ENCODE measurements at regions not wholly inside any gene's neighbourhood (a gene's known extent, or its start where the extent isn't known, plus 50 kb on each side); places are given as distances from the start of the nearest gene placed in this dataset.

DNA sequence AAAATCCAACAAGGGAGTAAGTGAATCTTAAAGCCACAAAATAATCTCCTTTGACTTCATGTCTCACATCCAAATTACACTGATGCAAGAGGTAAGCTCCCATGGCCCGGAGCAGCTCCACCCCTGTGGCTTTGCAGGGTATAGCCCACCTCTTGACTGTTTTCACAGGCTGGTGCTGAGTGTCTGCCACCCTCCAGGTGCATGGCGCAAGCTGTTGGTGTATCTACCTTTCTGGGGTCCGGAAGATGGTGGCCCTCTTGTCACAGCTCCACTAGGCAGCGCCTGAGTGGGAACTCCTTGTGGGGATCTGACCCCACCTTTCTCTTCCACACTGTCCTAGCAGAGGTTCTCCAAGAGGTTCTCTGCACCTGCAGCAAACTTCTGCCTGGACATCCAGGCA is 1051.1 kb upstream of the CDH6 start:
- ATAC-seq (replicated peaks): no peak
- H3K4me1 Mint-ChIP-seq: no peaks in the 10 kb centered on the region
- H3K4me3 Mint-ChIP-seq: no peak overlapping the region
- H3K9me3 Mint-ChIP-seq: peaks cover 11% of the 10 kb centered on the region
- H3K27ac Mint-ChIP-seq: no peak overlapping the region
- no peaks in the 10 kb centered on the region for H3K27me3 Mint-ChIP-seq
- no peaks in the 10 kb centered on the region for H3K36me3 Mint-ChIP-seq (ENCODE audit: low read depth)

DNA sequence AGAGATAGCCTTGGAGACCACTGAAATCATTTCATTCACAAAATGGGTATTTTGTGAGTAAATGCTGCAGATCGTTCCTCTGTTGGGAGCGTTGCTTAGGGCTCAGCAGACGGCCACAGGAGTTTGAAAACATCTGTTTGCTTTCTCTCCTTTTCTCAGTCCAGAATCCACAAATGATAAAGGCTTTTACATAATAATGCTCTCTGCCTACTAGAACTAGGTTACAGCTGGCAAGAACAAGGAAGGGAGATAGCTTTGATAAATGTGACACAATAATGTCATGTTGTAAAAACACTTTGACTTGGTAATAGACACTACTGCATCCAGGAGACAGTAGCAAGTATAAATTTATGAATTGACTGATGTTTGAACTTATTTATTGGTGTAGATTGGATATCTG is 1072.4 kb upstream of the CDH6 start:
- Mint-ChIP-seq H3K36me3 (ENCODE audit: low read depth) (no peaks in the 10 kb centered on the region), H3K4me1 (no peaks in the 10 kb centered on the region), H3K9me3 (peaks cover 7% of the 10 kb centered on the region), H3K27me3 (no peaks in the 10 kb centered on the region), H3K27ac (no peak overlapping the region), H3K4me3 (no peak overlapping the region)
- ATAC-seq (replicated peaks): no peak

DNA sequence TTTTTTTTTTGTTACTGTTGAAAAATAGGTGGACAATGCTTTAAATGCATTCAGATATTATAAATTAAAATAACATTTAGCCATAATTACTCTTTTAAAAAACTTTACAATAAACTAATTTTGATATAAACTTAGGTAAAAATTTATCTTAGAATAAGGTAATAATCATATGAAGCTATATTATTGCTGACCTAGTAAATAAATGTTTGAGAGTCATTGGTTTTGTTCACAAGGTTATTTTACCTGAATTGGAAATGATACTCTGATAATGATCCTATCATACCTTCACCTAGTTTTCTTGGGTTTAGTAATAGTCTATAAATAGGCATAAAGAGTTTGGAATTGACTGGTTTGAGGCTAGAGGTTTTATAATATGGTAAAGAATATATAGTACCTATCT is 1076.4 kb upstream of the CDH6 start:
- H3K36me3 Mint-ChIP-seq (ENCODE audit: low read depth): no peaks in the 10 kb centered on the region
- no peak for ATAC-seq (replicated peaks)
- peaks cover 7% of the 10 kb centered on the region for H3K9me3 Mint-ChIP-seq
- no peak overlapping the region for H3K4me3 Mint-ChIP-seq
- no peaks in the 10 kb centered on the region for H3K27me3 Mint-ChIP-seq
- no peak overlapping the region for H3K27ac Mint-ChIP-seq
- no peaks in the 10 kb centered on the region for H3K4me1 Mint-ChIP-seq

DNA sequence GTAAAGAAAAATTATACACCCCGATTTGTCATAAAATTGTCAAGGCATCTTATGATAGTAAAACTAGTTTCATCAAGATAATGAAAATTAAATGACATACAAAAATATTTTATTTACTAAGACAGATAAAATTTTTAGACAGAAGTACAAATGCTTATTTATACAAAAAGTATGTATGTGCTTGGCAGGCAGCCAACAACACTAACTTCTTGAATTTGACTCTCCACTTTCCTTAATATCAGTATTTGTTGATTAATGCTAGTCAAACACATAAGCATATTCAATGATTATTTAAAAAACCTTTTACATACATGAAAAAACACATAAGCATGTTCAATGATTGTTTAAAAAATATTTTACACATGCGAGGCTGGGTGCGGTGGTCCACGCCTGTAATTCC is 1079.9 kb upstream of the CDH6 start:
- Mint-ChIP-seq H3K4me1 (no peaks in the 10 kb centered on the region), H3K9me3 (peaks cover 15% of the 10 kb centered on the region), H3K27me3 (no peaks in the 10 kb centered on the region), H3K36me3 (ENCODE audit: low read depth) (no peaks in the 10 kb centered on the region), H3K27ac (no peak overlapping the region), H3K4me3 (no peak overlapping the region)
- no peak for ATAC-seq (replicated peaks)

DNA sequence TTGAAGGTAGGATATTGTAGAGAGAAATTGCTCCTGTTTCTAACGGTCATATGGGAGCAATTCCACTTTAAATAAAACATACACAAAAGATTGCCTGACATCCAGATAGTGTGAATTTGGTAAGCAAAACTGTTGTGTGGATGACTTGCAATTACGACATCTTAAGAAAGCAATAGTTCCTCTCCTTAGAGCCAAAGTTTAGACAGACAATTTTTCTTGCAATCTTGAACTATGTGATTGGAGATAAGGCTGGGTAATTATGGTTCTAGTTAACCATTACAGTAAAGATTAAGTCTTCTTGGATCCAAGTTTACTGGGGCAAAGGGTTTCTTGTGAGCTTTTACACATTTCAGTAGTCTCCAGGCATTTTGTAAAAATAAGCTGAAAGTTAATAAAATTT is 1080.6 kb upstream of the CDH6 start:
- ATAC-seq (replicated peaks): no peak
- Mint-ChIP-seq H3K4me1 (no peaks in the 10 kb centered on the region), H3K9me3 (peaks cover 19% of the 10 kb centered on the region), H3K4me3 (no peak overlapping the region), H3K36me3 (ENCODE audit: low read depth) (no peaks in the 10 kb centered on the region), H3K27me3 (no peaks in the 10 kb centered on the region), H3K27ac (no peak overlapping the region)

DNA sequence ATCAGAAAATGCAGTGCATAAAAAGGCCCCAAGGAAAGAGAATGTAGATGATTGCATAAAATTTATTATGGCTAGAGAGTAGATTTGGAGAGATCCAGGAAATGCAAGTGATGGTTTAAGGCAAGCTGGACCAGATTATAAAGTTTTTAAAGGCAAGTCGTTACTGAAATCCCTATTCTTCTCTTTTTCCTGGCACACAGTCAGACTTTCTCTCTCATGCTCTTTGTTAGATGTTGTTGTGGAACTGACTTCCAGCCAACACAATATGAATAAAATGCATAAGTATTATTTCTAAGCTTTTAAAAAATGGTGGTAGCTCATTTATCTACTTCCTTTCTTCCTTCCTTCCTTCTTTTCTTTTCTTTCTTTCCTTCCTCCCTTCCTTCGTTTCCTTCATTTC is 1085.4 kb upstream of the CDH6 start:
- Mint-ChIP-seq H3K4me3 (no peak overlapping the region), H3K36me3 (ENCODE audit: low read depth) (no peaks in the 10 kb centered on the region), H3K27me3 (no peaks in the 10 kb centered on the region), H3K27ac (no peak overlapping the region), H3K9me3 (peaks cover 26% of the 10 kb centered on the region), H3K4me1 (no peaks in the 10 kb centered on the region)
- no peak for ATAC-seq (replicated peaks)

DNA sequence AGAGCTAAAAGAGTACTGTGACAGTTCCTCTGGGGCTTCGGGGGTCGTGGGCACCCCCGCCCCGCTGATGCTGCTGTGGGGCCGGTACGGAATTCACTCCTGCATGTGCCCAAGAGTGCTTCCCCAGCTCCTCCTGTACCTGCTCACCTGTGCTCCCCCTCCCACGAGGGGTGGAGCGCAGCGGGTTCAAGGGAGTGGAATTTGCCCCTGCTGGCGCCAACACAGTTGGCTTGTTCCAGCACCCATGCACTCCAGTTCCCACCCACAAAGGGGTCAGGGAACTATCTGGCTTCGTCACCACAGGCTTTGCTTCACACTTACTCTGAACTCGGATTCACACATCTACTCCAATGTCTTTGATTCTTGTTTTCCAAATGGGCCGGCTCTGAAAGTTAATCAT is 1086.9 kb upstream of the CDH6 start:
- Mint-ChIP-seq H3K27me3 (no peaks in the 10 kb centered on the region), H3K27ac (no peak overlapping the region), H3K4me3 (no peak overlapping the region), H3K9me3 (peaks cover 19% of the 10 kb centered on the region), H3K36me3 (ENCODE audit: low read depth) (no peaks in the 10 kb centered on the region), H3K4me1 (no peaks in the 10 kb centered on the region)
- ATAC-seq (replicated peaks): no peak

DNA sequence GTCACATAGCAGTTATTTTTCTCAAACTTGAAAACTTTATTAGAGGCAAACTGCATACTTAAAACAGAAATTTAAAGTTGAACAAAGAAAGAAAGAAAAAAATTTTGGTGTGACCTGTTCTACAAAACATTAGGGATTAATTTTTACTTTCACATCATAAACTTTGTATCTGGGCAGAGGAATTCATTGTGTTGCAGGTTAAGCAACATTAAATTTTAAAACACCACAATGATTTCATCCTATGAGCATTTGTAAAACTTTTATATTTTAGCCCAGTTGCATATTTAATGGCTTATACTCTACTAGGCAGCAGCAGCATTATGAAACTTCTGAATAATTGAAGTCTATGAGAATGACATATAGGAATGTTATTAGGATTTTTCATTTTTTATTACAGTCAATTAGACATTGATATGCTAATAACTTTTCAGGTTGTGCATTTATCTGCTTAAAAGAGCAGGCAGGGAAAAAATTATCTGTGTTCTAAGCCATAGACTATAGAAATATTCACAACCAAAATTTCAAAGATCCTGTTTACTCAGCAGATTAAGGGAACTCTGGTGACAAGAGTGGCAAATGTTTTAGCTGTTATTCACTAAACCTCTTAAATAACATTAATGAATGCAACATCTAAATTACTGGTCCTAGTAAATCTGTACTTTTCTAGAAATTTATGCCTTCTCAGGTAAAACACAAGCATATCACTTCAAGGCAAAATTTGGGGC is 1088.5 kb upstream of the CDH6 start:
- Mint-ChIP-seq H3K27me3 (no peaks in the 10 kb centered on the region), H3K4me1 (no peaks in the 10 kb centered on the region), H3K36me3 (ENCODE audit: low read depth) (no peaks in the 10 kb centered on the region), H3K27ac (no peak overlapping the region), H3K9me3 (peaks cover 19% of the 10 kb centered on the region), H3K4me3 (no peak overlapping the region)
- no peak for ATAC-seq (replicated peaks)

DNA sequence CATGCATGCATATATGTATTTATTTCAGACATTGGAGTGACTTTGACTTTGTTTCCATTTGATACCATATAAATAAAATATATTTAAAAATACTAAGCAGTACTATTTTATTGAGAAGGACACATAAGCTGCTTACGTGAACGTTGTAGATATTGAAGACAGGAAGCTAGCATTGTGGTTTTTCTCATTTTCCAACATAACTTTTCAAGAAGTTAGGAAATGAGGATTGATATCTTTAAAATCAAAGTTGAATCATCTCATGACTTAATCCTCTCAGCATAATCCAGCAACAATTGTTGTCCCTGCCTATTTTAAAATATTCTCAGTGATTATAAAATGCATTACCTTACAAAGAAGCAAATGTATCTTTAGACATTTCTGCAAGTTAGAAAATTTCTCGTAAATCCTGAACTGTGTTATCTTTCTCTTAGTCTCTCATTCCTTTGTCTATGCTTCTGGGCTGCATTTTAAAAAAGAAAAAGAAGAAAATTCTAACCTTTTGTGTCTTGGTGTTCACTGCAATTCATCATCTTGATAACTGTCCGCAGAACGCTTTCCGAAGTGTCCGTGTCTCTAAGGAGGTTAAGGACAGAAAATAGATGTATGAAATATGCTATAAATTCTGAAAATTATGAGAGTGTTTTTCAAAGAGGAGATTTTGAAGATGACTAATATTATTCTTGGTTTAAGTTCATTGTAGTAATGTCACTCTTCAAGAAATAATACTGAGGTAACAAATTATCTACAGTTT is 1089.9 kb upstream of the CDH6 start:
- no peak overlapping the region for H3K27ac Mint-ChIP-seq
- no peak overlapping the region for H3K4me3 Mint-ChIP-seq
- no peaks in the 10 kb centered on the region for H3K27me3 Mint-ChIP-seq
- no peaks in the 10 kb centered on the region for H3K36me3 Mint-ChIP-seq (ENCODE audit: low read depth)
- ATAC-seq (replicated peaks): no peak
- H3K9me3 Mint-ChIP-seq: peaks cover 16% of the 10 kb centered on the region
- no peaks in the 10 kb centered on the region for H3K4me1 Mint-ChIP-seq

DNA sequence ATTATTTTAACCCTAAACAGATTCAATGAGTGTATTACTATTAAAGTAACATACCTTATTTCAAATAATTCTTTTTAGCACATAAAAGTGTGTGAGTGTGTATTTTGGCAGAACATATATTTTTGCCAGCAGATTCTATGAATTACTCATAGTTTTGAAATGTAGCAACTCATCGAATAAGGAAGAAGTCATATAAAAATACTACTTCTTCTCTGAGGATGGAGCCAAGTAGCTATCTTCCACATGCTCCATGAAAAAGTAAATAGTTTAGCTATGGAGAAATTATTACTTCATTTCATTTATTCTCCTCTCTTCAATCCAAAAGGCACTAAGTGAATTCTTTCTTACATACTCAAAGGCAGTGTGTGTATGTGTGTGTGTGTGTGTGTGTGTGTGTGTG is 1090.4 kb upstream of the CDH6 start:
- Mint-ChIP-seq H3K27me3 (no peaks in the 10 kb centered on the region), H3K9me3 (peaks cover 11% of the 10 kb centered on the region), H3K27ac (no peak overlapping the region), H3K36me3 (ENCODE audit: low read depth) (no peaks in the 10 kb centered on the region), H3K4me1 (no peaks in the 10 kb centered on the region), H3K4me3 (no peak overlapping the region)
- no peak for ATAC-seq (replicated peaks)

DNA sequence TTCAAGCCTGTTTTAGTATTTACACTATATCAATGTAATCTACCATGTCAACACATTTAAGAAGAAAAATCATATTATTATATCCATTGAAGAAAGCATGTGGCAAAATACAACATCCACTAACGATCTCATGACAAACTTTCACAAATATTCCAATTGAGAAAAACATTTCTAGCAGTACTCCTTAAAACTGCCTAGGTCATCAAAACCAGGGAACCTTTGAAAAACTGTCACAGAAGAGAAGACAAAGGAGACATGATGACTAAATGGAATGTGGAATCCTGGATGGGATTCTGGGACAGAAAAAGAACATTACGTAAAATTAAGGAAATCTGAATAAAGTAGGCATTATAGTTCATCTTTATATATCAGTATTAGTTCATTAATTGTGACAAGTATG is 1091.3 kb upstream of the CDH6 start:
- no peak for ATAC-seq (replicated peaks)
- H3K4me1 Mint-ChIP-seq: no peaks in the 10 kb centered on the region
- H3K4me3 Mint-ChIP-seq: no peak overlapping the region

DNA sequence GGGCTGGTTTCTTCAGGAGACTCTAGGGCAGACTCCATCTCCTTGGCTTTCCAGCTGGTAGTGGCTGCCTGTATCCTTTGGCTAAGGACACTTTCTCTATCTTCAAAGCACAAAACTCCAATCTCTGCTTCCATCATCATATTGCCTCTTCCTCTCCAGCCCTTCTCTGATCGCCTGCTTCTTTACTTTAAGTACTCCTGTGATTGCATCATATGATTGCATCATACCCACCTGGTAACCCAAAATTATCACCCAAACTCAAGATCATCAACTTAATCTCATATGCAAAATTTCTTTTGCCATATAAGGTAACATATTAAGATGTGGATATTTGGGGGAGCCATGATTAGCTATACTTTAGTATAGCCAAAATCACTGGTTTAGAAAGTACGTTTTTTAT is 1092.6 kb upstream of the CDH6 start:
- ATAC-seq (replicated peaks): no peak
- H3K9me3 Mint-ChIP-seq: peaks cover 6% of the 10 kb centered on the region
- no peak overlapping the region for H3K27ac Mint-ChIP-seq
- no peak overlapping the region for H3K4me3 Mint-ChIP-seq
- no peaks in the 10 kb centered on the region for H3K27me3 Mint-ChIP-seq
- H3K4me1 Mint-ChIP-seq: no peaks in the 10 kb centered on the region
- H3K36me3 Mint-ChIP-seq (ENCODE audit: low read depth): no peaks in the 10 kb centered on the region

More for the DNA sequence above, 1091.3 kb upstream of the CDH6 start:
- Mint-ChIP-seq H3K9me3 (peaks cover 11% of the 10 kb centered on the region), H3K27me3 (no peaks in the 10 kb centered on the region), H3K27ac (no peak overlapping the region), H3K36me3 (ENCODE audit: low read depth) (no peaks in the 10 kb centered on the region)

DNA sequence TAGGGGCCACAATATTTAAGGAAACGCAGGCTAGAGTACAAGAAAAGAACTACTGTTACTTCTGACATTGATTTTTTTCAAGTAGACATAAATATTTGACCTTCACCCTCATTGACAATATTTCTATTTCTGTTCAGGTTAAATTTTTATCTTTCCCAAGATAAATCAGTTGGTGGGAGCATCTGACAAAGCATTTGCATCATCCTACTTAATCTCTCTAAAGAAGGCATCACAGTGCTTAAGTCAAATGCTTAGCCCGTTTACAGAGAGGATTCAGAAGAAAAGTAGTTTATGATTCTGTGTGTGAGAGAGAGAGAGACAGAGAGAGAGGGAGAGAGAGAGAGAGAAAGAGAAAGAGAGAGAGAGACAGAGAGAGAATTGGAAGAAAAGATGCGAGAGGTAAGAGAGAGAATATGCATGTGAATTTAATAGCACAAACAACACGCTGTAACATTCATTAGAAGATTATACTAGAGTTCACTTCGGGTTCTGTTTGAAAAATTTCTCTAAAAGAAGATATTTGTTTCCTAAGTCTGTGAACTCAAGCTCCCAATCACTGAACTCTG is 1093.3 kb upstream of the CDH6 start:
- Mint-ChIP-seq H3K27me3 (no peaks in the 10 kb centered on the region), H3K4me3 (no peak overlapping the region), H3K4me1 (no peaks in the 10 kb centered on the region), H3K27ac (no peak overlapping the region), H3K36me3 (ENCODE audit: low read depth) (no peaks in the 10 kb centered on the region), H3K9me3 (peaks cover 12% of the 10 kb centered on the region)
- no peak for ATAC-seq (replicated peaks)

DNA sequence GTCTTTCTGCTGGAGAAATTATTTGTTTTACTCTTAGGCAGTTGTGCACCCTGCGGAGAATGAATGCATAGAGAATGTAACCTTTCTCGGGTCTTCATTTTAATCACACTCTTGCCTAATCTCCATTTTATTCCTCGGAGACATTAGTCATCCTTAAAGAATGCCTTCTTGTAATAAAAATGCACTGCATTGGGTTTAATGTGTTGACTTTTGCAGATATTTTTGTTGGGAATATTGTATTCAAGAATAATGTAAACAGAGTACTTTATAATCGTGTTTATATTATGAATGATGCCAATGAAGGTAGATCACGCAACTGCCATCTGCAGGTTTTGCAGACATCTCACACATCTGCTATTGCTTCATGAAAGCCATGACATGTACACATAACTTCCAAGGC is 1093.9 kb upstream of the CDH6 start:
- Mint-ChIP-seq H3K4me3 (no peak overlapping the region), H3K27ac (no peak overlapping the region), H3K27me3 (no peaks in the 10 kb centered on the region), H3K9me3 (peaks cover 12% of the 10 kb centered on the region), H3K36me3 (ENCODE audit: low read depth) (no peaks in the 10 kb centered on the region), H3K4me1 (no peaks in the 10 kb centered on the region)
- no peak for ATAC-seq (replicated peaks)

DNA sequence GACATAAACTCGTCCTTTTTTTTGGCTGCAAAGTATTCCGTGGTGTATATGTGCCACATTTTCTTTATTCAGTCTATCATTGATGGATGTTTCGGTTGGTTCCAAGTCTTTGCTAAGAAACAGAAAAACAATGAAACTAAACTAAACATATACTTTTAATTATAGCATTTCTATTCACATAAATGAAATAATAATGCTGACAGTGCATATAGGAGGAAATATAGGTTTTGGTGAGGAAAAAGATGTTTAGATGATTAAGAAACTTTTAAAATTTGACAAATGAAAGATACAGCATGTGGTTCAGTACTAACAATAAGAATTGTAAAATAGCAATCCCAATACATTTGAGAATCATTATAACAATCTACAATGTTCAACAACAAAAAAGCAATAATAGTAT is 1094.5 kb upstream of the CDH6 start:
- no peak for ATAC-seq (replicated peaks)
- no peak overlapping the region for H3K27ac Mint-ChIP-seq
- H3K36me3 Mint-ChIP-seq (ENCODE audit: low read depth): no peaks in the 10 kb centered on the region
- no peaks in the 10 kb centered on the region for H3K4me1 Mint-ChIP-seq
- H3K9me3 Mint-ChIP-seq: peaks cover 17% of the 10 kb centered on the region
- H3K4me3 Mint-ChIP-seq: no peak overlapping the region
- H3K27me3 Mint-ChIP-seq: no peaks in the 10 kb centered on the region
